HG03064 (cell line): ENCODE measurements at regions not wholly inside any gene's neighbourhood (a gene's known extent, or its start where the extent isn't known, plus 50 kb on each side); places are given as distances from the start of the nearest gene placed in this dataset.

Experiments
- ATAC-seq: cut with Tn5 transposase; IDR thresholded peaks from one replicate; pipeline ENCODE4 v1.9.1; 2021; ENCODE audit warnings: low read depth; ENCODE audit not compliant: unreplicated experiment

GRCh38 chr4:152117933-152118507 is 357.2 kb upstream of the GATB start:
- ATAC-seq, result no peak

- no peak for ATAC-seq
Observed at GRCh38 chr4:152117520-152117919, 356.7 kb upstream of the GATB start.

GRCh38 chr4:152117054-152117453 is 356.2 kb upstream of the GATB start:
- ATAC-seq, result no peak

- ATAC-seq, result no peak
Observed at GRCh38 chr4:152115794-152116193, 355.0 kb upstream of the GATB start.

- ATAC-seq, result no peak
Observed at GRCh38 chr4:152115118-152115517, 354.3 kb upstream of the GATB start.

GRCh38 chr4:152114562-152114961 is 353.8 kb upstream of the GATB start:
- no peak for ATAC-seq

- peak; percentile 51 for ATAC-seq
Observed at GRCh38 chr4:152112887-152113286, 352.1 kb upstream of the GATB start.

- no peak for ATAC-seq
Observed at GRCh38 chr4:152112190-152112589, 351.4 kb upstream of the GATB start.

GRCh38 chr4:152110780-152111179 is 350.0 kb upstream of the GATB start:
- no peak for ATAC-seq

- ATAC-seq, result no peak
Observed at GRCh38 chr4:152109531-152110509, 349.0 kb upstream of the GATB start.

GRCh38 chr4:152107736-152108500 is 347.1 kb upstream of the GATB start:
- ATAC-seq, result no peak

GRCh38 chr4:152106781-152107321 is 346.0 kb upstream of the GATB start:
- no peak for ATAC-seq

GRCh38 chr4:152106113-152106763 is 345.4 kb upstream of the GATB start:
- no peak for ATAC-seq

- no peak for ATAC-seq
Observed at GRCh38 chr4:152104901-152105357, 344.1 kb upstream of the GATB start.

- no peak for ATAC-seq
Observed at GRCh38 chr4:152104356-152104755, 343.5 kb upstream of the GATB start.

GRCh38 chr4:152103181-152103901 is 342.5 kb upstream of the GATB start:
- no peak for ATAC-seq

- no peak for ATAC-seq
Observed at GRCh38 chr4:152102436-152103000, 341.7 kb upstream of the GATB start.

- no peak for ATAC-seq
Observed at GRCh38 chr4:152101556-152102435, 341.0 kb upstream of the GATB start.
